ENCODE measurements at regions not wholly inside any gene's neighbourhood (a gene's known extent, or its start where the extent isn't known, plus 50 kb on each side); places are given as distances from the start of the nearest gene placed in this dataset.
"Not testable (repeated sequence)": the region's sequence is repeated elsewhere in the genome, so short reads cannot be mapped to it uniquely, and the experiment has no call there.

DNA sequence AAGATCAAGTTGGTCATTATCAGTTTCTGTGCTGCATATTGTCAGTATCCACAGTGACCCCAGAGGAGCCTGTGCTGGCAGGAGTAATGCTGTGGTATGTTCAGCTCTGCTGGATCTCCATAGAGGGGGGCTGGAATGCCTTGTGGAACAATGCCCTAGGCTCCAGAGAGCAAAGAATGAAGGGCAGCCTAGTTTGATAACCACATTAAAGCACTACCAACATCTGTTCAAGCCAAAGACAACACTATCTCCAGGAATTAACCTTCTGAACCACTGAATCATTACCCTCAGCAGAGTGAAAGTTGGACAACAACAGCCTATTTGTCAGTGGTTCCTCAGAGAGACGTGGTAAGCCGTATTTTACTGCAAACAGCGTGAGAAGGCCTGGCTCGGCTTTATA, 192.3 kb upstream of the CXorf66 start:
- no peak for DNase-seq

DNA sequence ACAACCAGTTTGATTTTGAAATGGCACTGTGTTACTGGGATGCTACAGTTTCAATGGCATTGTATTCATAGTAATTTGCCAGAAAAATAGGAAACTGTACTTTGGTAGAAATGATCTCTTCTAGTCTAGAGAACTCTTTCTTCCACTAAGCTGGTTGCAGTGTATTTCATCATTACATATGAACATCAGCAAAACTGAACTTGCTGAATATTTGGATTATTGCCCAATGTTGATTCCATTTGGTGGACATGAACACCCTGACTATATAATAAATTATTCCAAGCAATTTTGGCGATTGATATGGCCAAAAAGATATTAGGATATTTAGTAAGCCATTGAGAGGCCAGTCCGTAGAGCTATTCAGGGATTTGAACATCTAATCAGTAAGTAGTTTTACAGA, 191.8 kb upstream of the CXorf66 start:
- no peak for DNase-seq

DNA sequence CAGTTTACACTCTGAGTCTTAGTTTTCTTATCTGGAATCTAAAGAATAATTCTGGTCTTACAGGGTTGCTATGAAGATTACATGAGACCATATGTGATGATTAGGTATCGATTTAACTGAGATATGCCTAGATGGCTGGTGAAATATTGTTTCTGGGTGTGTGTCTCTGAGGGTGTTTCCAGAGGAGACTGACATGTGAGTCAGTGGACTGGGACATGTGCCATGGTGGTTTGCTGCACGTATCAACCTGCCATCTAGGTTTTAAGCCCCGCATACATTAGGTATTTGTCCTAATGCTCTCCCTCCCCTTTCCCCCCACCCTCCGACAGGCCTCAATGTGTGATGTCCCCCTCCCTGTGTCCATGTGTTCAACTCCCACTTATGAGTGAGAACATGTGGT, 186.0 kb upstream of the CXorf66 start:
- no peak for DNase-seq

DNA sequence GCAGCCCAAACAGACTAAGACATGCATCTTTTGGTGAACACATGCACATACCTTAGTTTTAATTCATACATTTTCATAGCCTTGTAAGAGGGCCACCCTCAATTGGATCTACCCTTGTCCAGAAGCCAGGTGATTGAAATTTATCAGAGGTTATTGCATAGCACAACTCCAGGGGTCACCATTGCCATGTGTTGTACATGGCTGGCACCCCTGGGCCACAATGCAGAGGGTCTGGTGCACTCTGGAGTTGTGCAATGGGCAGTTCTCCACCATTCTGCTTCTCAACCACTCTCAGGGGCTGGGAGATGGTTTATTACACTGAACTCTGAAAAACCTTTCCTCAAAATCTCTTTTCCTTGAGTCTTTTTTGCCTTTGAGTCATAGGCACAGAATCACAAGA, 184.4 kb upstream of the CXorf66 start:
- no peak for DNase-seq

DNA sequence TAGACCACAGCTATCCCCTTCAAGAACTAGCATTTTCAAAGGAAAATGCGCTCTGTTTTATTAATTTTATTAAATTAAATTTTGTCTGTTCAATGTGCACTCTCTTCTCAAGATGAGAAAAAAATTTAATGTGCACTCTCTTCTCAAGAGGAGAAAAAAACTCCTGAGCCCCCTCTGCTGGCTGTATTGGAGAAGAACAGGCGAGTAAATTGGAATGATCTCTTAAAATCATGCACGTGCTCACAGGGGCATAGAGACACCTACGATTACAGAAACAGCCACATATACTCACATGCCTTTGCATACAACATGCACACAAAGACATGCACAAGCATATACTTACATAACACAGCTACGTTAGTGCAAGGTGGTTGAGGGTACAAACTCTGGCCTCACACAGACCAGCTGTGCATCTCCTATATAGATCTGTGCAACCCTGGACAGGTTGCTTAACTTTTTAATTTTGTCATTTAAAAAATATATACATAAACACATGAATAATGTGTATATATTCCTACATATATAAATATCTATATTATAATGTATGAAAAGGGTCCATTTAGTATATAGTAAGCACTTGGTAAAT, 176.2 kb upstream of the CXorf66 start:
- peak; percentile 57 for DNase-seq

DNA sequence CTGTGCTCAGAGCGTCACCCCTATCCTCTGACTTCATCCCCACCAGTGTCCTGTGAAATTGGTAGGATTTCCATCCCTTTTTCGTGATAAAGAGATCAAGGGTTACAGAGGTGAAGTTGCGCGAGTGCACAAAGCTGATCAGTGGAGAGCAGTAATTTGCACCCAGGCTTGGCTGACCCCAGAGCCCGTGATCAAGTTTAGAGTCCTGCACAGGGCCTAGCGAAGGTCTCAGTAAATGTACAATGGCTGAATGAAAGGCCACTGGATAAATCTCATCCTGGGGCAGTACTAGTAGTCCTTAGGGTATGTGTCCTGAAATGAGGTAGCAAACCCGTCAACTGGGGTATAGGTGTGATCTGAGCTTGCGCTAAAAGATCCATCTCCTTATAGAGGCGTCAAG, 173.2 kb upstream of the CXorf66 start:
- DNase-seq, result not testable (repeated sequence)

DNA sequence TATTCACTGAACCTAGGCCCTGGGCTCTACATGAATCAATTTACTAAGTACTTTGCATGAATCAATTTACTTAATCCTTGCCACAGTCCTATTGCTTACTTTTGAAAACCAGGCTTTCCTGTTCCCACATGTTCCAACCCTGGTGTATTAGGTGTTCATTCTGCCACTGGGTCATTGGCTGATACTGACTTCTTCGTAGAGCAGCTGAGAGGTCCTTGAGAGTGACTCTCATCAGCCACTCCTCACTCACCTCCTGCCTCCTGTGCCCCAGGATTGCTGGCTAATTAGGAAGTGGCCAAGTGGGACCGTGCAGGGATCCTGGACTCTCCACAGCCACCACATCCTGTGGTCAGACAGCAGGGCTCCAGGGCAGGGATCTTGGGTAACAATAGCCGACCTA, 172.7 kb upstream of the CXorf66 start:
- DNase-seq, result not testable (repeated sequence)

DNA sequence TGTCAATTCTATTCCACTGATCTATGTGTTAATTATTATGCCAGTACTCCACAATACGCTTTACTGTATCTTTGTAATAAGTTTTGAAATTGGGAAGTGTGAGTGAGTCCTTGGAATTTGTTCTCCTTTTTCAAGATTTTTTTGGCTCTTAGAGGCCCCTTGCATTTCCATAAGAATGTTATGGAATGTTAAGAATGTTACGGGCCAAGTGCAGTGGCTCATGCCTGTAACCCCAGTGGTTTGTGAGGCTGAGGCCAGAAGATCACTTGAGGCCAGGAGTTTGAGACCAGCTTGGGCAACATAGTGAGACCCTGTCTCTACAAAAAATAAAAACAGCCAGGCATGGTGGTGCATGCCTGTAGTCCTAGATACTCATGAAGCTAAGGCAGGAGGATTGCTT, 167.6 kb upstream of the CXorf66 start:
- DNase-seq, result no peak

DNA sequence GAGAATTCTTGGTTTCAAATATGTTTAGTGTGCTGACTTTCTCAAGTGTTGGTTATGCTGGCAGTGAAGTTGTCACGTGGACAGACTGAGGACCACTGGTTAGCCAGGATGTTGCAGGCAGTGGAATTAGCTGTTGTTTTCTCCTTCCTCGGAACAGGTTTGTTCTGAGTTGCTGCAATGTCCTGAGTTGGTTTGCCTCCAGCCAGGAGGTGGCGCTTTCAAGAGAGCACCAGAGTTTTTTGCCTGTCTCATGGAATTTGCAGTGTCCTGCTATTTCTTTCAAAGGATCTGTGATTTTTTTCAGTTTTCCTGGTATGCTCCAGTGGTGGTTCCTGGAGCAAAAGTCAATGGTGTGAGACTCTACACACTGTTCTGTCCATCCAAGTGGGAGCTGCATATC, 158.1 kb upstream of the CXorf66 start:
- no peak for DNase-seq

DNA sequence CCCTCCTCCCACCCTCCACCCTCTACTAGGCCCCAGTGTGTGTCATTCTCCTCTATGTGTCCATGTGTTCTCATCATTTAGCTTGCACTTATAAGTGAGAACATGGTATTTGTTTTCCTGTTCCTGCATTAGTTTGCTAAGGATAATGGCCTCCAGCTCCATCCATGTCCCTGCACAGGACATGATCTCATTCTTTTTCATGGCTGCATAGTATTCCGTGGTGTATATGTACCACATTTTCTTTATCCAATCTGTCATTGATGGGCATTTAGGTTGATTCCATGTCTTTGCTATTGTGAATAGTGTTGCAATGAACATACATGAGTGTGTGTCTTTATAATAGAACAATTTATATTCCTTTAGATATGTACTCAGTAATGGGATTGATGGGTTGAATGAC, 148.7 kb upstream of the CXorf66 start:
- not testable (repeated sequence) for DNase-seq

DNA sequence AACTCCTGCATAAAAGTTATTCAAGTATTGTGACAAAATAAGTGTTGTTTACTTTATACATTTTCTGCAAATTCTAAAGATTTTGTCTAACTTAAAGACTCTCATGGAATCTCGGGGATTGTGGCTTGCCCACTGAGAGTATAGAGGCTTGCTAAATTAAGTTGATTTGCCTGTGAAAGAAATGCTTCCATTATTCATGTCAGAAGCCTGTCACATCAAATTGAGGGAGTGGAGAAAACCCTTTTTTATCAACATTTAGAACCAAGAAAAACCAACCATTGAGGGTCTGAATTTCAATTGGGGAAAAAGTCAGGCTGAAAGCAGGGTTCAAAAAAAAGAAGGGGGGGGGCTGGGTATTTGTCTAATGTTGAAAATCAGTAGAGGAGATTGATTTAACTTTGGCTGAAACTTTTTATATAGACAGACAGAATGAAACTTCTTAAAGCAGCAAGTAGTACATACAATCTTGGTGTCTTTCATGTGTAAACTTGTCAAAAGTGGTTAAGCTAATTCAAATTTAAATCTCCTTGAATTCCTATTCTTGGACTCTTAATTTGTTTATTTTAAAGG, 144.8 kb upstream of the CXorf66 start:
- DNase-seq, result no peak

DNA sequence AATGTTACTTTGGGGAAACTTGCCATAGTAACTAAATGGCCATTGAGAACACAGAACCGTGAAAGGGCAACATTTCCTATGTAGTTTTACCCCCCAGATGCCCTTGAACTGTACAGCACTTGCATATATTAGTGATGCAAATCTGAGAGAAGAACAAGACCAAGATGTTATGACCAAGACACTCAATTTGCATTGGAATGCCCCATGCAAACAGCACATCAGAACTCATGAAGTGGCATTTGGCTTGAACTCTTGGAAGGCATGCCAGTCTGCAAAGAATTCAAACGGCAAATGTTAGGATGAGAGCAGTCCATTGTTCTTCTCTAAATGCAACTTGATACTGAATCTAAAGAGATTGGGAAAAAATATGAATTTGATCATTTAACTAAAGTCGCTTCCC, 139.4 kb upstream of the CXorf66 start:
- DNase-seq, result no peak

DNA sequence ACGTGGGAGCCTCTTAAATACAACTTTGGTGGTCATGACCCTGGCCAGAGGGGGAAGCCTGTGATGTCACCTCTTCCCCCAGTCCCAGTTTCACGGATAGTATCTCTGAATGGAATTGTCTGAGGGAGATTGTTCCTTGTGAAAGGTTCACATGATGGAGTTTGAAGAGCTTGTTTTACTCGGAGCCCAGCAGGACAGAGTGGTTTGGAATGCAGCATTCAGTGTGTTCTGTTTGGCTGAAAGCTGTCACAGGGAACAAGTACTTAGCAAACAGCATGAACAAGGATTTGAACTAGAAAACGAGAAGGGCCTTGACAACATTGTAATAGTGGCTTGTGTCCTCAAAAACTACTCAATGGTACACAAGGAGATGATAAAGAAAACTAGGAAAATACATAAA, 133.9 kb upstream of the CXorf66 start:
- DNase-seq, result no peak

DNA sequence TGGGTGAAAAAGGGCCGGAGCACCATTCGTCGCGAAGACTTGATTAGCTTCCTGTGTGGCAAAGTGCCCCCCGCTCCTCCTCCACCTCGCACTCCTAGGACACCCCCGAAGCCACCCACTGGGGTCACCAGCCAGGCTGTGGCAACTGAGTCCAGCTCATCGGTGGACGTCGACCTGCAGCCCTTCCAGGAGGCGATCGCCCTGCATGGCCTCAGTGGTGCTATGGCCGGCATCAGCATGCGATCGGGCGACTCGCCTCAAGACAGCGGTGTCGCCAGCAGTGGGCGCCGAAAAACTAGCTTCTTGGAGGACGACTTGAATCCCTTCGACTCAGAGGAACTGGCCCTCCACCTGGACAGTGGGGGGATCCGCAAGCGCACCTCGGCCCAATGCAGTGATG, 126.8 kb upstream of the CXorf66 start:
- no peak for DNase-seq

DNA sequence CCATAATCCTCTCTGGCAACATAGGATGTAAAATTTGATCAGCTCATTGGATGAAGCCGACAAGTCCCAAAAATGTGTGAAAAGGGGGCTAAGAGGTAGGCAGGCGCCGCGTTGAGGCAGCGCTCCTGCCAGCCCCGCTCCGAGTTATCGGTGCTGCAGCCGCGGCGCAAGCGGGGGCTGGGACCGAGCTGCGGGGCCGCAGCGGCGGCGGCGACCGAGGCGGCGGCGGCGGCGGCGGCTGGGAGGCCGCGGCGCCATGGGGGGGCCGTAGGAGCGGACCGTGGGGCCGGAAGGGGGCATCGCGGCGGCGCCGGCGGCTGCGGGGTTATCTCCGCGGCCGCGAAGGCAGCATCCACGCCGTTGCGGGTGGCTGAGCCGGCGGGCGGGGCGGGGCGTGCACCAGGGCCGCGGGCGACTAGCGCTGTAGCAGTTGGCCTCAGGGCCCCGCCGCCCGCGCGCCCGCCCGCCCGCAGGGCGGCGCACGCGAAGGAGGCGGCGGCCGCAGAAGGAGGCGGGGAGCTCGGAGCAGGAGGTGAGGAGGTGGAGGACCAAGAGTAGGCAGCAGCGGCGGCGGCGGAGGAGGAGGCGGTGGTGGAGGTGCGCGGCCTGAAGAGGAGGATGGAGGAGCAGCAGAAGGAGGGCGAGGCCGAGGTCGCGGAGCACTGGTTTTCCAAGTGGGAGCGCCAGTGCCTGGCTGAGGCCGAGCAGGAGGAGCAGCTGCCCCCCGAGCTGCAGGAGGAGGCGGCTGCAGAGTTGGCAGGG, 126.0 kb upstream of the CXorf66 start:
- peak; percentile 39 for DNase-seq

DNA sequence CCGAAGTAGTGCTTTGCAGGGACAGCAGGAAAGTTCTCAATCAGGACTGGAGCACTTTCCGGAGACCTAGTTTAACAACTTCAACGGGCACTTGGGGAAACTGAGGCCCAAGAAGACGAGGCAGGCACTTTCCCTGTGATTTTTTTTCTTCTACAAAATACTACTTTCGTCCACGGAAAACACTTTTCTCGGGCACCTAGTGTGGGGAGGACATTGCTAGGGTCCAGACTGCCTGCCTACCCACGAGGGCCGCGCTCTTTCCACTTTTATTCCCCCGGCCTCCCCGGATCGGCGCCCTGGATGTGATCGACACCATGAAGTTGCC, 125.4 kb upstream of the CXorf66 start:
- peak; percentile 2 for DNase-seq

DNA sequence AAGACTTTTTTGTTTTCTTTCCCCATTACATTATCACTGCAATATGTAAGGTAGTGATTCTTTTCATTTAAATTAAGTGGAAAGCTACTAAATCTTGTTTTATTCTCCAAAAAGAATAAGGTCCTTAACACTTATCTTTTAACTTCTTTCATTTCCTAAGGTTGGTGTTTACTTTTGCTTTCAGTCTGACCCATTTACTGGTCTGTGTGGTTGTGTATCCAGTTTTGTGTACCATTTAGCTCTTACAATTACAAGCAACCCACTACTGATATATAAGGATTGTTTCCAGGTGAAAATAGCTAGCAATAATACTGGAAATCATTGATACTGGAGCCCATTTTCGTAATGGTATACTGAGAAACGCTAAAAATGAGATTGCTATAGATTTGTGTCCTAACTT, 123.1 kb upstream of the CXorf66 start:
- DNase-seq, result no peak

DNA sequence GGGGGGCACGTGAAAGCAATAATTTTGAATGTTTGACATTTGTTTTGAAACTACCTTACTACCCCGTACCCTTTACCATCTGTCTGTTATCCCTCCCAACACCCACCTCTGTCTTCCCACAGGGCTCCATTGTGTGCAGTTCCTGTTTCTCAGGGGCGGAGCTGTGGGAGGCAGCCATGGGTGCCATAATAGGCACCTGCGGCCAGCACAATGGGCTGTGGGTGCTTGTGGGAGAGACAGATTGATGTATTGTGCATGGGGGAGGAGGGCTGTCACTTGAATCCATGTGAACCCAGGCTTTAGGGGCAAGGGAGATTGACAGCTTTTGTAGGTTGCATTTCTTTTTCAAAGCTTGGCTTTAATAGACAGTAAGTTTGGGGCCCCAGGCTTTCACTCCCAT, 122.6 kb upstream of the CXorf66 start:
- DNase-seq, result no peak

DNA sequence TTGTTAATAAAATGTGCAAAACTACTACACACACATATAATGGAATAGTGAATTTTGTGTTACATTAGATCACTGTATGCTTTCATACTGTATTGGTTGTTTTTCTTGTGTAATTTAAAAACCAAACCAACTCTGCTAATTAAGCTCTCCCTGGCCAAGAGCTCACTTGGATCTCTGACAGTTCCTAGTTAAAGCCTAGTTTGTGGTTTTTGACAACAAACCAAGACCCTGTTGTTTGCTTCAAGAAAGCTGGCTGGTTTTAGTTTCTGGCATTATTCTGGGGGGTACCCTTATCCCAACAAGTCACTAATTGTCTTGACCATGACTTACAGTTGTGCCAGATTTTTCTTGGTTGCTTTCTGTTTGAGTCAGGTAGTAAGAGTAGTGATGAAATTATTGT, 121.4 kb upstream of the CXorf66 start:
- DNase-seq, result no peak

DNA sequence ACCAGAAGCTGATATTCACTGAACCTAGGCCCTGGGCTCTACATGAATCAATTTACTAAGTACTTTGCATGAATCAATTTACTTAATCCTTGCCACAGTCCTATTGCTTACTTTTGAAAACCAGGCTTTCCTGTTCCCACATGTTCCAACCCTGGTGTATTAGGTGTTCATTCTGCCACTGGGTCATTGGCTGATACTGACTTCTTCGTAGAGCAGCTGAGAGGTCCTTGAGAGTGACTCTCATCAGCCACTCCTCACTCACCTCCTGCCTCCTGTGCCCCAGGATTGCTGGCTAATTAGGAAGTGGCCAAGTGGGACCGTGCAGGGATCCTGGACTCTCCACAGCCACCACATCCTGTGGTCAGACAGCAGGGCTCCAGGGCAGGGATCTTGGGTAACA, 109.5 kb upstream of the CXorf66 start:
- not testable (repeated sequence) for DNase-seq

DNA sequence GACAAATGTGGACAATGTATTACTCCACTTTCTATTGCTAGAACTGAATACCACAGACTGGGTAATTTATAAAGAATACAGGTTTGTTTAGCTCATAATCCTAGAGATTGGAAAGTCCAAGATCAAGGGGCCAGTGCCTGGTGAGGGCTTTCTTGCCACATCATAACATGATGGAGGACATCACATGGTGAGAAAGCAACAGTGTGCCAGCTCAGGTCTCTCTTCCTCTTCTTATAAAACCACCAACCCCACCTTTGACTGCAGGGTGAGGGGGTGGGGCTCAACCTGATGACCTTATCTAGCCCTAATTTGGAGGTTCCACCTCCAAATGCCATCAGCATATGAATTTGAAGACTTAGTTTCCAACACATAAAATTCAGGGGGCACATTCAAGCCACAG, 105.7 kb upstream of the CXorf66 start:
- DNase-seq, result no peak

DNA sequence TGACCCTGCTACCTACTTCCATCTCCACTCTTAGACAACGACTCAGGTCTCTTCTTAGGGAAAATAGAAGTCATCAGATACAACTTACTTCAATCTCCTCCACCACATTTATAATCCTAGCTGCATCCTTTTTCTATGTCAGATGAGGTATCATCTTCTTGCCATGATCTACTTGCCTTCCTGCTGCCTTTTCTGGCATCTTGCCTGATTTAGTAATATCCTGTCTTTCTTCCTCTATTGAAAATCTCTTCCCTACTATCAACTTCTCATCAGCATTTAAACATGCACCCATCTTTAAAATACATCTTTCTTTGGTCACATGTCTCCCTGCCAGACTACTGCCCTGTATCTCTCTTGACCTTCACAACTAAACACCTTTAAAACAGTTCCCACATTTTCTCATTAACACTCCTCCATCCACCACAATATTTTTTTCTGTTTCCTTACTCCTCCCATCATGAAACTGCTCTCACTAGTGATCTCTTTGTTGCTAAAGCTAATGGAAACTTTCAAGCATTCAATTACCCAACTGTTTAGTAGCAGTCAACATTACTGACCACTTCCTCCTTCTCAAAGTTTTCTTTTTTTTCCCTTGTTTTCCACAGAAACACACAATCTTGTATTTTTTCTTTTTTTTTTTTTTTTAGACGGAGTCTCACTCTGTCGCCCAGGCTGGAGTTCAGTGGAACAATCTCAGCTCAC, 100.8 kb upstream of the CXorf66 start:
- no peak for DNase-seq

DNA sequence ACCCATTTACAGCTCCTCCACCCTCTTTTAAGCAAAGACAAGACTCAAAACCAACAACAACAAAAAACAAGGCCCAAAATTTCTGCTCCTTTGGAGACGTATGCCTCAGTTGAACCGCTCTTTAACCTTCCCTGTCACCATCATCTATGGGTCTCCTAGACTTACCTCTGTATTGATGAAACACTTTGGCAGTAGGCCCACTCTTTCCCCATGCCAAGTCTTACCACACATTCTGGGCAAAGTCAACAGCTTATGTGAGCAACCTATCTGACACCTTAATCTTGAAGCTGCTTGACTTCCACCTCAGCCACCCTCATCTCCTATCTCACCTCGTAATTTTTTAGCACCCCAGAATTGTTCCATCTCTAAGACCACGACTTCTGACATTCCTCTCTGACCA, 99.7 kb upstream of the CXorf66 start:
- DNase-seq, result no peak

DNA sequence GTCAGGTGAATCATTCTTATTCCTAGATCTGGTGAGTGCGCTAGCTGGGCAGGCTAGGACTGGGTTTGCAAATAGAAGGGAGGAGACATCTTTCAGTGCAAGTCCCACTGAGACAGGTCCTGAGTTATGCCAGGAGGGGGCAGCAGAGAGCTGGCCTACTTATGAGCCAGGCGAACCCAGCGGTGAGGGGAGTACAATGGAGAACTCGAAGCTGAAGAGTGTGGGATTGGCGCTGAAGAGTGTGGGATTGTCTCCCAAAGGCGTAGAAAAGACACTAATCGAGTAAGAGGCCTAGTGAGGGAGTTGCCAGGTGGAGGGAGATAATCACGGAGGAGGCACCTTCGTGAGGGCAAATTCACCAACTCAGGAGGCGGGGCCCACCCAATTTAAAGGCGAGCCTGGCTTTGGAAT, 91.7 kb upstream of the CXorf66 start:
- DNase-seq, result peak; percentile 77

Measured in activated CD4-positive, alpha-beta T cell treated with anti-CD3 and anti-CD28 coated beads, Interleukin-2, Interleukin-6, amounts not matched to agents 100 ng/mL and 50 ng/mL, durations not matched to agents 16 hours and 8 hours (primary cell).